GM19023 (cell line): ENCODE measurements at regions not wholly inside any gene's neighbourhood (a gene's known extent, or its start where the extent isn't known, plus 50 kb on each side); places are given as distances from the start of the nearest gene placed in this dataset.
"Not testable (repeated sequence)": the region's sequence is repeated elsewhere in the genome, so short reads cannot be mapped to it uniquely, and the experiment has no call there.

Source experiments
- ATAC-seq: cut with Tn5 transposase; IDR thresholded peaks from one replicate; pipeline ENCODE4 v1.9.1; 2021; ENCODE audit warnings: mild to moderate bottlenecking, moderate library complexity; ENCODE audit not compliant: unreplicated experiment

DNA sequence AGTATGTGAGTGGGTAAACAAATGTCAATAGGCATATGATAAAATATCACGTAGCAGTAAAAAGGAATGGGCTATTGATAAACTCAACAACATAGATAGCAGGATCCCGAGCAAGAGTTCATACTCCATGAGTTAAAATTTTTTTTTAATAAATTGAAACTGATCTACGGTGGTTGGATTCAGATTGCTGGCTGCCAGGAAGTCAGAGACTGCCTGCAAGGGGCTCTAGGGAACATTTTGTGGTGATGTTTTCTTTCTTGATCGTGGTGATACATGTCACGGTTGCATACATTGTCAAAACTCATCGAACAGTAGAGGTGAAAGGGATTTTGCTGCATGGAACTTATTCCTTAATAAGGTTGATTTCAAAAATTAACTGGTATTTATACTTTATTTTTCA, 62.6 kb upstream of the WNT7B start:
- no peak for ATAC-seq

DNA sequence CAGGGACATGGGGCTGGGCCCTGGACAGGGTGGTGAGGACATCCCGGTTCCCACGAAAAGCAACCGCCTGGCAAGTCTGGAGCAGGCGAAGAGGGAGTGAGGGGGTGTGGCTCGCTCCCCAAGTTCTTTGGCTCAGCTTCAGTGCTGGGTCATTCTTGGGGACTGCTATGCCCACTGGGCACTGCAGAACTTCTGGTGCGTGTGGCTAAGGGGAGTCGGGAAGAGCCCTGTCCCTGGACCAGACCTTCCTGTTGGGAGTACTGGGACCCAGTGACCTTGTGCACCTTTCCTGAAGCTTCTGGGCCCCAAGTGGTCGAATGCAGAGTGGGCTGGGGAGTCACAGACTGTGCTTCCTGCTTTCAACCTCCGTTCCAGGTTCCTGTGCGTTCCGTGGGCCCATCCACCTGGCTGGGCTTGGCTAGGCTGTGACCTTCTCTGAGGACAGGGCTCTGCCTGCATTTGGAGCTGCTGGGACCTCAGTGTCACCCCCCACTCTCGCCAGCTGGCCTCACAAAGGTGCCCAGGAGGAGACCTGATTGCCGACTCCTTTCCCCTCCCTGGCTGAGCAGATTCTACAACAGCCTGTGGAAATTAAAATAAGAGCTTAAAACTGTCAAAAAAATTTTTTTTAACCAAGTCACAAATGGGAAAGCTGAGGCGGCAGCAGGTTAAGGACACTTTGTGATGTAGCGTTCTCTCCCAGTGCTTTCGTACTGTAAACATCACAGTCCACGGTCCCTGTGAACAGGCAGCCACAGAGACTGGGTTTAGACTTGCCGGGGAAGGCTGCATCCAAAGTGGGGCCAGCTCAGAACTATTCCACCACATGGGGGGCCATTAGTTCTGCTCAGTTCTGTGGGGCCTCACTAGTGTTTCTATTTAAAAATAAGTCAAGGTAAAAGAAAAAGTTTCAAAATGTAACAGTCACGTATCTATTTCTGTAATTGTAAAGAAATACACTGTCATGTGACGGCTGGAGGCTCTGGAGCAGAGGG, 63.8 kb upstream of the WNT7B start:
- ATAC-seq, result no peak

DNA sequence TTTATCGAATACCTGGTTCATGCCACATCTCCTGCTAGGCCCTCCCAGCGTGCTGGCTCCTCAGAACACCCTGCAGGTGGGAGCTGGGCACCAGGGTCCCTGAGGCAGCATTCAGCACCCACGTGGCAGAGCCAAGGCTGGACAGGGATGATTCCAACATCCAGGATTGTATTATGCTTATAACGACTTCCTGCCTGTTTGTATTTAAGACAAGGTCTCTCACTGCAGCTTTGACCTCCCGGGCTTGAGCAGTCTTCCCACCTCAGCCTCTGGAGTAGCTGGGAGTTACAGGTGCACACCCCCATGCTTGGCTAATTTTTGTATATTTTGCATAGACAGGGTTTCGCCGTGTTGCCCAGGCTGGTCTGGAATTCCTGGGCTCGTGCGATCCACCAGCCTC, 64.7 kb upstream of the WNT7B start:
- ATAC-seq, result no peak

DNA sequence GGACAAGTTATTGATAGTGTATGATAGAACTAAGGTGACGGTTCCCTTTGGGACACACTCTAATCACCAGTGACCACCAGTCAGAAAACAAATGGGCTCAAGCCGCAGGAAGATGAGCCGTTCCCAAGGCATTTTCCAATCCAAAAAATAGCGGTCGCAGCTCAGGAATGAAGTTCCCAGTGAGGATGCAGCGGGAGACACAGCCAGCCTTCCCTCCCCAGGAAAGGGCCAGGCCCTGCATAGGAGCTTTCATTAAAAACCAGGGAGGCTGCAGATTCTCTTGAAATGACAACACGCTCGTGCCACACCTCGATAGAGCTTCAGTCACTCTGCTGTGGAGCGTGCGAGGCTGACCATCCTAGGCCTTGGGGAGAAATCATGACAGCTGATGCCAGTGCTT, 65.8 kb upstream of the WNT7B start:
- no peak for ATAC-seq

DNA sequence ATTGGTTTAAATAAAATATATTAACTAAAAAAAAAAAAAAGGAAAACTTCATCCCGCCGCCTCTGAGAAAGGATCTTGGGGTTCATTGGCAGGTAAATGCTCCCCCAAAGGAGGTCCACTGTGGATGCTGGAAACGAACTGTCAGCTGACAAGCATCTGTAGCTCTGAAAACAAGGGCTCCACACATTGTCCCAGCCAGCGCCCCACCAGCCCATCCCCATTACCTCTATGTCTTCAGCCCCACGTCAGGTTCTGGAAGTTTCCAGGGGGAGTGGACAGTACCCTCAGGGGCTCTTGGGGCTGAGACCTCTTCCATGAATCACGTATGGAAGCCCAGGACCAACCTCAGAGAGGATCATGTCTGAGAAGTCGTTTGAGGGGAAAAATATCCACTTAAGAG, 66.4 kb upstream of the WNT7B start:
- no peak for ATAC-seq

DNA sequence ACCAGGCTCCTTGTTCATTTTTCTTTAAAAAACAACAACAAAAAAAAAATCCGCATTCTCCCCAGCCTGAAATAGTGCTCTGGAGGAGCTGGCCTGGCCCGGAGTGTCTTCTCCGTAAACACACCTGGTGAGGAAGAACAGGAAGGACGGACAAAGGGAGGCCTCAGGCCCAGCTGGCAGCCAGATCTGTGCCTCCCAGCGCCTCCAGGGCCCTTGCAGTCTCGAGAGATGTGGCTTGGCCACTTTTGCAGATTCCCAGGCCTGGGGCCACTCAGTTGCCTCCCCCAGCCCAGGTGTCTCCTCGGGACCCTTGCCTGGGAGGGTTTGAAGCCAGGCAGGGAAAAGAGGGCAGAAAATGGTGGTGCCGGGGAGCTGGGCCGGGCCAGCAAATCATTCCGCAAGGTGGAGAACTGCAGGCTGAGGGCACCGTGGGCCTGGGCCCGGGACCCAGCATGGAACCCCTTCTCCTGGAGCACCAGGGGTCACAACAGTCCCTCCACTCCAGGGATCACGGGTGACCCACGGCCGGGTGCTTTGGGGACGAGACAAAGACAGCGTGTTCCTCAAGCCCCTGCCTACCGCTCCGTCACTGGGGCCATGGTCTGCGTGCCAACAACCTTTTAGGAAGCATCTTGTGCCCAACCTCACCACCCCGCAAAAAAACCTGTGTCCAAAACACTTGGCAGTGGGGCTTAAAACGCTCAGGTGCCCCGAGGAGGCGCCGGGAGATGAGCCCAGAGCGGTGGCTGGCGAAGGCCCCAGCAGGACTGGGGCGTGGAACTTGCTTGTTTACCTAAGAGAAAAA, 67.1 kb upstream of the WNT7B start:
- no peak for ATAC-seq

DNA sequence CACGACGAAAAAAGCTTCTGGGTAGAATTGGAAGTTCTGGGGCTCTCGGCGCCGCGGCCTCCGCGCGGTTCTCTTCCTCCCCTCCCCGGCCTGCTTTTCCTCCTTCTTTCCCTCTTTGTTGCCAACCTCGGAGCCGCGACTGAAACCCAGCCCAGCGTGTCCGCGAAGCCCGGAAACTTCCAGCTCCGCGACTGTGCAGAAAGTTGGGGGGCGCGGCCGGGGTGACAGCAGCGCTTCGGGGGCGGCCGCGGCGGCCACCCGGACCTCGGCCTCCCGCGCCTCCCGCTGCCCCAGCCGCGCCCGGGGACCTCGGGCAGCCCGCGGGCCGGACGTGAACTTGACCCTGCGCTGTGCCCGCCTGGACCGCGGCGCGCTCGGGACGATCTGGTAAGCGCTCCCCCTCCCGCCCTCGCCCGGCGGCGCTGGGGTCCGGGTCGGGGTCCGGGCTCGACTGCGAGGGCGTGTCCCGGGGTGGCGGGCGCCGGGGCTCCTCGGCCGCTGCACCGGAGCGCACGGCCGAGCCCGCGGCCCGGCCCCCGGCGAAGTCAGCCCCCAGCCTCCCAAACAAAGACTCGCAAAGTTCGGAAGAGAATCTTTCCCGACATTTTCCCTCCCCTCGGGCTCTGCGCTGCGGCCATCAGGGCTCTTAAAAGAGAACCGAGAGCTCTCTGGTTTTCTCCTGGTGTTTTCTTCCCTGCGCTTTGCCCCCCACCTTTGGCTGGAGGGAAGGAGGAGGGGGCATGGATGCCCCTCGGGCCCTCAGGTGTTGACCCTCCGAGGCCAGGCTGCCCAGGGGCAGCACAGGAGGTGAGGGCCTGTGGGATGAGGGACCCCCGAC, 67.9 kb upstream of the WNT7B start:
- ATAC-seq, result no peak

DNA sequence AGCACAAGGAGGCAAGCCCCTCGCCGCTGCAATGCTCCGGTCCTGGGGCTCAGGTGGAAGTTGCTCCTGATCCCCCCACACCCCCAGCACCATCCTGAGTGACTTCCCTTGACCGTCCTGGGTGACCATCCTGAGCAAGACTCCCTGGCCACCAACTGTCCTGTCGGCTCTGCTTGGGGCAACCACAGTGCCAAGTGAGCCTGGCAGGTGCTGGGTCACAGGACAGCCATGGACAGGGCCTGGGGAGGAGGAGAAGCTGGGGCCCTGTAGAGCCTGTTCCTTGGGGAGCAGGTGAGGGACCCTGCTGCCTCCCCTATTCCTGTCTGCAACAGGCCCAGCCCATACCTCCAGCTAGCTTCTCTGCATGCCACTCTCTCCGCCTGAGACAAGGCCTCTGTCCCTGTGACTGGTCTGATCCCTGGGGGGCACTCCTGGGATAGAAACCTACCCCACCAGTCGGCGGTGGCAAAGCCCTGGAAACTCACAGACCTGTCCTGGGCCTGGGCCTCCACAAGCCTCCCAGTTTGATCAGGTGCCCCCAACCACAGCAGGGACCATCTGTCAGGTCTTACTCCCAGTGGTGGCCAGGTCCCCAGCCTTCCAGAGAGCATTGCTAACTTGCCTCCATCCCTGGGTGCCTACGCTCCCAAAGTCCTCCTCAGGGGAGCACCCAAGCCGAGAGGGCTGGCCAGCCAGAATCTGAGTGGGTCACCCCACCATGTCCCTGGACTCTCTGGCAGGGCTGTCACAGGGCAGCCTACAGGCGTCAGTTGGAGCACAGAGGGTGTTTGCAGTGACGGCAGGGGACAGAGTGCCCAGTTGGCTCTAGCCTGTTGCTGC, 68.7 kb upstream of the WNT7B start:
- ATAC-seq, result no peak

DNA sequence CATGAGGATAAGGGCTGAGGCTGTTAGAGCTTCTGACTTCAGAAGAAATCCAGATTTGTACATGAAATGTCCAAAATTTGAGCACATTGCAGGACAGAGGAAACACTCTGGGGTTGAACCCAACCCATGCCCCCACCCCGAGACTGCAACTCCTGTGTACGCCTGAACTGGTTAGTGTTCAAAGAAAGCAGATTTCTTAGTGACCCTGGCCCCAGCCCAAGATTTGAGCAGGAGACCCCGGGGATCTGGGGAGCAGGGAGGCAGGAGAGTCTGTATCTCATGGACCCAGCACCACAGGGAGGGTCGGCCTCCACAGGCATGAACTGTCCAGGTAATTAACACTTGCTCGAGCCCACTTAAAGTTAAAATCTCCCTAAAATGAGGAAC, 69.3 kb upstream of the WNT7B start:
- ATAC-seq, result no peak

DNA sequence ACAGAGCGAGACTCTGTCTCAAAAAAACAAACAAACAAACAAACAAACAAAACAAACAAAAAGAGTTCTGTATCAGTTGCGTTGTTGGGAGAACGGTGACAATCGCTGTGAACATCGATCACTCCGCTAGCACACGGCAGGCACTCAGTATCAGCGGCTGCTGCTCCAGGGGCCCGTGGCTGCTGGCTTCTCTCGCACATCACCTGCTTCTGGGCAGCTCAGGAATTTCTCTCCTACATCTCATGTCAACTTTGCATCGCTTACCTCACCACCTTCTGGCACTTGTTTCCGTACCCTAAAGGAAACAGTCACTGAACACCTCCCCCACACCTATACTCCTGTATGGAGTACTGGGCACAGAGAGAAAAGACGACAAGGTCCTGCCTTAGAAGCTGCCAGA, 70.3 kb upstream of the WNT7B start:
- ATAC-seq, result no peak

DNA sequence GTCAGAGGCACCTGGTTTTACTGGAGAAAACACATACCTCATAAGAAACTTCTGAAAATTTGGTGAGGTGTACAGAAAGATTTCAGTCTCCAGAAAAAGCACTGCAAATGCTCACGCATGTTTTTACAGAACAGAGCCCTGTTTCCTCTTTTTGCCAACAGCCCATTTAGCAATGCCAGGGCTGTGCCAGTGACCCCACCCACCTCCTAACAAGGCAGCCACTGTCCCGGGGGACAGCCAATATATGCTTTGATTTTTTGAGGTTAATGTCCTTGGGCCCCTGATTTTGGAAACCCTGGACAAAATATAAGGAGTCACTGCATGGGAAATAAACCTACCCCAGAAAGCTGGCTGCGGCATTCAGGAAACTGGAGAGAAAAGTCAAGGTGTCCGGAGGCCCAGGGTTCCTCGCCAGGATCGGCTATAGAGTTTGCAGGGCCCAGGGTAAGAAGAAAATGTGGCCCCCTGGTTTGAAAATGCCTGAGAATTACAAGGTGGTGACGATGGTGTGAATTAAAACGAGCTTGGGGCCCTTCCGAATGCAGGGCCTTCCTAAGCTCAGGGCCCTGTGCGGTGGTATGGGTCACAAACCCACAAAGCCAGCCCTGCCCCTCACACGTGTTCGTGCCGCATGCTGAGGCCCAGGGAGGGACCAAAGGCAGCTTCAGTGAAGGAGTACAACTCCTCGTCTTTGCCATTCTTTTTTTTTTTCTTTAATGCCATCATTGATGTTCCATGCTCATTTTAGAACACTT, 71.1 kb upstream of the WNT7B start:
- no peak for ATAC-seq

DNA sequence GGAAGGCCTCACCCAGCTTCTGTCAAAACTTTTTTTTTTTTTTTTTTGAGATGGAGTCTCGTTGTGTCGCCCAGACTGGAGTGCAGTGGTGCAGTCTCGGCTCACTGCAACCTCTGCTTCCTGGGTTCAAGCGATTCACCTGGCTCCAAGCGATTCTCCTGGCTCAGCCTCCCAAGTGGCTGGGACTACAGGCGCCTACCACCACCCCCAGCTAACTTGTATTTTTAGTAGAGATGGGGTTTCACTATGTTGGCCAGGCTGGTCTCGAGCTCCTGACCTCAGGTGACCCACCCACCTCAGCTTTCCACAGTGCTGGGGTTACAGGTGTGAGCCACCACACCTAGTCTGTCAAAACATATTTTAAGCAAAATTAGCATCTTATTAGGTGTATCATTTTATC, 71.7 kb upstream of the WNT7B start:
- ATAC-seq, result not testable (repeated sequence)

DNA sequence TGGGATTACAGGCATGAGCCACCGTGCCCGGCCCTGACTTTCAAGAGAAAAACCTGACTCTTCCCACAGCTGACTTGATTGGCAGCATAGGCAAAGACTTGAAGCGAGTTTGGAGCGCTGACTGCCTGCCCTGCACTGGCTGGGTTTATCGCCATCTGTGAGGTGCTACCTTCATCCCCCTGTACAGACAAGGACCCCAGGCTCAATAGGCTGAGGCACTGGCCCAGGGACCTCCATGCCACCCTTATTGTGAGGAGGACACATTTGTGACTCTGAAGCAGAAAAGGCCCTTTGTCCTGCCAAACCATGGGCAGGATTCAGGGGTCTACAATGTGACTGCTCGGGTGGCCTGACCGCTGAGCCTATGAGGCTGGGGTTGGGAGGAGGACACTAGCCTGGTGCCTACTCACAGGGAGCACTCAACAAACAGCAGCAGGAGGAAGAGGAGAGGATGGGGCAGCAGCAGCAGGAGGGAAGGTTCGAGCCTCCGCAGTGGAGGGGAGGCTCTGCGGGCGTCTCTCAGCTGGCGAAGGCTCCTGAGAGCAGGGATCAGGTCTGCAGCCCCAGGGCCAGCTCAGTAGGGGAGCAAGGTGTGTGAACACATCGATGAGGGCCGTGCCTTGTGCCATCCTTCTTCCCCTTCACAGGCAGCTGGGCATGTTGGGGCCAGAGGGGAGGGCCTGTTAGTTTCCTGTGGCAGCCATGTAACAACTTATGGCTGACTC, 72.9 kb upstream of the WNT7B start:
- no peak for ATAC-seq

DNA sequence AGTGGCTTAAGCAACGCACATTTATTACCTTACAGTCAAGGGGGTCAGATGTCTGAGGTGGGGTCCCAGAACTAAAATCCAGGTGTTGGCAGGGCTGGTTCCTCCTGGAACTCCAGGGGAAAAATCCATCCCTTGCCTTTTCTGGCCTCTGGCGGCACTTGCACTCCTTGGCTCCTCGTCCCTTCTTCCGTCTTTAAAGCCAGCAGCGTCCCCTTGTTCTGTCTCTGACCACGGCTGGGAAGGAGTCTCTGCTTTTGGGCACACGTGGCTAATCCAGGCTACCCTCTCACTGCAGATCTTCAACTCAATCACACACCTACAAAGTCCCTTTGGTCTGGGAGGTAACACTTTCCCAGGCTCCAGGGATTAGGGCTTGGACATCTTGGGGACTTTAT, 73.5 kb upstream of the WNT7B start:
- no peak for ATAC-seq

DNA sequence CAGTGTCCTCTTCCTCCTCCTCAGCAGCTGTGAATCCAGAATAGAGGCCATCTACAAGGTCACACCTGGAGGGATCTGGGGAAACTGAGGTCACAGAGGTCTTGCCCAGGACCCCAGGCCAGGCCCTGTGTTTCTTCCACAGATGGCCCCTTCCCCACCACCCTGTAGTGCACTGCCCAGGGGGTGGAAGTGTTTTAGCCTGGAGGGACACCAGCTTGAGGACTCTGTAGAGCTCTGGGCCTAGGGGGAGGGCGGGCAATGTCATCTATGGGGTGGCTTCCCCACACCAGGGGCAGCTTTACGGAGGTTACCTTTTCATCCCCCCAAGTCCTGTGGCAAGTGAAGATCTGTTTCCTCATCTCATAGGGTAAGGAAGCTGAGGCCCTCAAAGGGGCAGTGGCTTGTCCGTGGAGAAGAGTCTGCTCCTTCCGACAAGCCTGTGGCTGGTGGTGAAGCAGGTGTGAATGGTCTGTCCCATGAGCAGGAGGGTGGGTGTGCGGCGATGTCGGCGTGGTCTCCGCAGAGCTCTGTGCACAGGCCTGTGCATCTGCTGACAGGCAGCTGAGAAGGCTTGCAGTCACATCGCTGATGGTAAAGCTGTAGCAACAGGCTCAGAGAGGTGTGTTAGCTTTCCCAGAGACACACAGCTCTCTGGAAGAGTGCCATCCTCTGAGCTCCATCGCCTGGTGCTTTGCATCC, 74.1 kb upstream of the WNT7B start:
- no peak for ATAC-seq

DNA sequence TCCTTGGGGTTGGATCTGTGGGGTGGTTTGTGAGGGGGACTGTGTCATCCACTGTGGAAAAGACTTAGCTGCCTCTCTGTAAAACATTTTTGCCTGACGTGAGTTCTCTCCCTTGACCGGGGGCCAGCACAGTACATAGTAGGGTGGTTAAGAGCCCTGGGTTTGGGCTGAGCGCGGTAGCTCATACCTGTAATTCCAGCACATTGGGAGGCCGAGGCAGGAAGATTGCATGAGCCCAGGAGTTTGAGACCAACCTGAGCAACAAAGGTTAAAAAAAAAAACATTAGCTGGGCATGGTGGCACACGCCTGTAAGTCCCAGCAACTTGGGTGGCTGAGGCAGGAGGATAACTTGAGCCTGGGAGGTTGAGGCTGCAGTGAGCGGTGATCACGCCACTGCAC, 74.7 kb upstream of the WNT7B start:
- no peak for ATAC-seq

DNA sequence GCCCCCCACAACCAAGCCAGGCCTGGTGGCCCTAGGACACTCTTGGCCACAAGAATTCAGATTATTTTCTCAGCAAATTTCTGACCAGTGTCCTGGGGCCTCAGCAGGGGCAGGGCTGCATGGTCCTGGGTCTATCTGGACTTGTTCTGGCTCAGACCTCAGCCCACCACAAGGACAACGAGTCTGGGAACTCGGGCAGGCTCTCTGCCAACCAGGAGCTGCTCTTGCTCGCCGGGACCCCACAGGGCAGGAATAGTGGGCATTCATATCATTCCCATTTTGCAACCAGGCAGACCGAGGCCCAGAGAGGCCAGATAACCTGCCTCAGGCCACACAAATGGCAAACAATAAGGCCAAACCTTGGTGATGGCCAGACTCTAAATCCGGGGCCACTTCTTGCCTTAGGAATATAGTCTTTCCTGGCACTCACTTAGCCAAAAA, 75.4 kb upstream of the WNT7B start:
- ATAC-seq, result no peak
